Endothelial cell of umbilical vein (primary cell): ENCODE measurements at regions not wholly inside any gene's neighbourhood (a gene's known extent, or its start where the extent isn't known, plus 50 kb on each side); places are given as distances from the start of the nearest gene placed in this dataset.

Experiments
- EZH2 ChIP-seq: IDR thresholded peaks from 2 replicates; pipeline ENCODE4 v1.6.1; 2012; ENCODE audit warnings: borderline replicate concordance, low read depth, mild to moderate bottlenecking, moderate library complexity, low read length, inconsistent platforms; ENCODE audit not compliant: severe bottlenecking
- GATA2 ChIP-seq: IDR thresholded peaks from 2 replicates; pipeline ENCODE4 v1.7.0; 2011; ENCODE audit warnings: low read depth, mild to moderate bottlenecking, moderate library complexity, mixed read lengths, low read length; ENCODE audit not compliant: insufficient read length, insufficient read depth
- MYC ChIP-seq: IDR thresholded peaks from one replicate; pipeline ENCODE4 v1.6.1; 2011; ENCODE audit warnings: mild to moderate bottlenecking, low read depth, low read length
- POLR2A ChIP-seq: IDR thresholded peaks from 2 replicates; pipeline ENCODE4 v1.6.1; 2012; ENCODE audit warnings: low read depth, mild to moderate bottlenecking, control low read depth, low read length
- POLR2AphosphoS5 ChIP-seq: IDR thresholded peaks from 2 replicates; pipeline ENCODE4 v1.6.1; 2012; ENCODE audit warnings: low read depth, mild to moderate bottlenecking, control low read depth, low read length, moderate library complexity; ENCODE audit not compliant: insufficient read depth
- TF ChIP-seq, protein P1 (sequence below), 2 donors: IDR thresholded peaks; 1 replicate in 1 of 2; 2 replicates in 1 of 2; pipeline ENCODE4 v1.5.1; 2011; ENCODE audit warnings: low read length in 2 of 2, mild to moderate bottlenecking in 2 of 2, moderate library complexity in 2 of 2, control low read depth in 1 of 2, inconsistent platforms in 1 of 2, low read depth in 1 of 2; ENCODE audit not compliant: insufficient read depth in 1 of 2; ENCODE audit errors: extremely low read depth in 1 of 2
- TF ChIP-seq, protein P2 (sequence below): IDR thresholded peaks from 2 replicates; pipeline ENCODE4 v1.6.1; 2011; ENCODE audit not compliant: insufficient read depth, insufficient read length

- TF ChIP-seq, protein P1, sequence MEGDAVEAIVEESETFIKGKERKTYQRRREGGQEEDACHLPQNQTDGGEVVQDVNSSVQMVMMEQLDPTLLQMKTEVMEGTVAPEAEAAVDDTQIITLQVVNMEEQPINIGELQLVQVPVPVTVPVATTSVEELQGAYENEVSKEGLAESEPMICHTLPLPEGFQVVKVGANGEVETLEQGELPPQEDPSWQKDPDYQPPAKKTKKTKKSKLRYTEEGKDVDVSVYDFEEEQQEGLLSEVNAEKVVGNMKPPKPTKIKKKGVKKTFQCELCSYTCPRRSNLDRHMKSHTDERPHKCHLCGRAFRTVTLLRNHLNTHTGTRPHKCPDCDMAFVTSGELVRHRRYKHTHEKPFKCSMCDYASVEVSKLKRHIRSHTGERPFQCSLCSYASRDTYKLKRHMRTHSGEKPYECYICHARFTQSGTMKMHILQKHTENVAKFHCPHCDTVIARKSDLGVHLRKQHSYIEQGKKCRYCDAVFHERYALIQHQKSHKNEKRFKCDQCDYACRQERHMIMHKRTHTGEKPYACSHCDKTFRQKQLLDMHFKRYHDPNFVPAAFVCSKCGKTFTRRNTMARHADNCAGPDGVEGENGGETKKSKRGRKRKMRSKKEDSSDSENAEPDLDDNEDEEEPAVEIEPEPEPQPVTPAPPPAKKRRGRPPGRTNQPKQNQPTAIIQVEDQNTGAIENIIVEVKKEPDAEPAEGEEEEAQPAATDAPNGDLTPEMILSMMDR (IDR thresholded peaks at IDR 0.05; ENCODE audit: extremely low read depth in 1 of 2, insufficient read depth in 1 of 2, low read depth in 1 of 2, low read length in 2 of 2), result no peak
- TF ChIP-seq GATA2 (no peak), POLR2A (no peak), POLR2AphosphoS5 (no peak), MYC (no peak), EZH2 (no peak)
- TF ChIP-seq, protein P2, sequence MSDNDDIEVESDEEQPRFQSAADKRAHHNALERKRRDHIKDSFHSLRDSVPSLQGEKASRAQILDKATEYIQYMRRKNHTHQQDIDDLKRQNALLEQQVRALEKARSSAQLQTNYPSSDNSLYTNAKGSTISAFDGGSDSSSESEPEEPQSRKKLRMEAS, result no peak
Observed at GRCh38 chr13:30819136-30819888, 84.0 kb downstream of the ALOX5AP start.
